HG03097 (cell line): ENCODE measurements at regions not wholly inside any gene's neighbourhood (a gene's known extent, or its start where the extent isn't known, plus 50 kb on each side); places are given as distances from the start of the nearest gene placed in this dataset.

Source experiments
- ATAC-seq: cut with Tn5 transposase; IDR thresholded peaks from one replicate; pipeline ENCODE4 v1.9.1; 2021; ENCODE audit not compliant: unreplicated experiment, low FRiP score

DNA sequence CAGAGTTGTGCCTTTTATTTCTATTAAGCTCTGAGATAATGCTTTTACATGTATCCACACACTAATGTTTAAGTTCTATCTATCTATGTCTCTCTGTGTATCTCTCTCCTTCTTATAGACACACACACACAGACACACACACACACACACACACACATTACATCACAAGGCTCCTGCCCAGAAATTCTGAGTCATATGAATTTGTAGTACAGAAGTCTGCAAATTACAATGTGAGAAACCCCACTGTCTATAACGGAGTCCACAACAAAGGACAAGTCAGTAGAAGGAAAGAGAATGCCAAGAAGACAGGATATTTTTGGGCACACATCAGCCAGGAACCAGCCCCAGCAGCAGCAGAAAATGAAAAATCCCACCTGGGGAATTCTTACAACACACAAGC is 142.4 kb downstream of the EN1 start:
- no peak for ATAC-seq

DNA sequence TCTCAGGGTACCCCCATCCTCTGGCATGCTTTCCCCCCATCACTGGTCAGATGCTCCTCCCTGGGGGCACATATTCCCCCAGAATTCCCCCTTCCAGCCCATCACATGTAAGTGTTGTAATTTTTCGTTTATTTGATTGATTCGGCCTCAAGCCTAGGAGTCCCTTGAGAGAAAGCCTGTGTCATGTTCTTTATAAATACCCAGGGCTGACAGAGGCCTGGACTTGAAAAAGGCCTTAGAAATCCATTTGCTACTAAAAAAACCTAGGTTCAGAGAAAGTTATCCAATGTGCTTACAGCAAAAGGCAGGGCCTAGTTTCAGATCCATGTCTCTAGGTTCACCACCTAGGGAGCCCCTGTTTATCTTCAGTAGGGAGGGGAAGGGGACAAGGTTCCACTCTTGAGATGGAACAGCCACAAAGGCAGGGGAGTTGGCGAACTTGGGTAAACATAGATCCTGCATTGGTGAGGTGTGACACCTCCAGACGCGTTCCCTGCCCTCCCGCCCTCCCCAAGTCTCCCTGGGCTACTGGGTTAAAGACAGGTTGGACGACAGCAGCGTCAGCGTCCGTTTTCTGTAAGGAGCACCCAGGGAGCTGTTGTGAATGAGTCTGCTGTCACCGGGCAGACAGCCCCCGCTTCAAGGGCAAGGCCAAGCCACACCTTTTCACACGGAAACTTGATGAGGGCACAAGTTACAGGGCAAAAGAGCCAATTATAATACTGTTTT is 147.8 kb downstream of the EN1 start:
- ATAC-seq: no peak

GRCh38 chr2:118698564-118698963 is 148.9 kb downstream of the EN1 start:
- no peak for ATAC-seq

DNA sequence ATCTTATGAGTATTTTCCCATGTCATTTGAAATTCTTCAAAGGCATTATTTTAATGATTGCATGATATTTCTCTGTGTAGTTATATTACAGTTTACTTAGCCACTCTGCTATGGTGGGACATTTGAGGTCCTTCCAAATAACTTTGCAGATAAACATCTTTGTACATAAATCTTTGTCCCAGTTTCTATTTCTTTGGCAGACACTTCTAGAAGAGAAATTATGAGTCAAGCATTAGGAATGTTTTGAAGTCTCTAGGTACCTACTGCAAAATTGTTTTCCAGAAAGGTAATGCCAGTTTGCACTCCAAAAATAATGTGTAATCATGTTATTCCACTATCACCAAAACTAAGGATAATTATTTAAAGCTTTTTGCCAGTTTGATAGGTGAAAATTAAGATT is 149.7 kb downstream of the EN1 start:
- no peak for ATAC-seq

DNA sequence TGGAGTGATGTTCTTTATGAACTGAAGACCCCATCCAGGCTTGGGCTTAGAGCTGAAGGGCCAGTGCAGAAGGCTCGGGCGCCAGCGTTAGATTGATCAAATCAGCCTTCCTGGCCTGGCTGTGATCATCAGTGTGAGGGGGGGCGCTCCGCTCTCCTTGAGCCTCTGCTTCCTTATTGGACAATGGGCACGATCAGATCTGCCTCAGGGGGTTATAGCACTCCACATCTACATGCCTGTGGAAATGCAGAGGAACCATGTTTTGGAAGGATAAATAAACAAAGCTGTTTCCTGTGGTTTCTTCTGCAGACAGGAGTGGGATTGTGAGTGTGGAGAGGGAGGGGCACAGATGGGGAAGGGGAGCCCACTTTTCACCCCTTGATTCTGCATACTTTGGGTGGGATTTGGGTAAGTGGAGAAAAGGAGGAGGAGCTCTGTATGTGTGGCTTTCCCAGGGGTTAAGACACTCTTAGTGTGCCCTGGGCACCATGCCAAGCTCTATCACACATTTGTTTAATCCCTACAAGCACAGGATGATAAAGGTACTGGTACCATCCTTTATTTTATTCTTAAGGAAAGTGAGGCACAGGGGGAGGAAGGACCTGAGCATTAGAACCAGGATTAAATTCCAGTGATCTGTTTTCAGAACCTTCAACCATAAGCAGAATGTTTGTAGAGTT is 150.5 kb downstream of the EN1 start:
- ATAC-seq: no peak

GRCh38 chr2:118693287-118693822 is 154.1 kb downstream of the EN1 start:
- no peak for ATAC-seq

GRCh38 chr2:118689874-118690273 is 157.6 kb downstream of the EN1 start:
- ATAC-seq: no peak

DNA sequence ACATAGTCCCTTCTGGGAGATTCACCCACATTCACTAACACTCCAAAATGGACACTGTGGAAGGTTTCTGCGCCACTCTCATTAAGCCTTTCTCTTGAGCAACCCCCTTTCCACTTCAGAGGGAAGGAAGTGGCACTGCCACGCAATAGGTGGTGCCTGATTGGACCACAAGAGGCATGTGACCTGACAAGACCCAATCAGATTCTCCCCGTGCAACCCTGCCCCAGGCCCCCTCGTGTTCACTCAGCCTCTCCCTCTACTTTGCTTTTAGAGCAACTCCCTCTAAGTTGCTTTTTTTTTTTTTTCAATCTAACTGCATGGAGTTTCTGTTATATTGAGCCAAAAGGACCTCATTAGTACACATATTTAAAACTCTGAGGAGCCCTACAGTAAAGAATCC is 158.0 kb downstream of the EN1 start:
- ATAC-seq: no peak

- no peak for ATAC-seq
Measured at GRCh38 chr2:118689033-118689432, 158.4 kb downstream of the EN1 start.

DNA sequence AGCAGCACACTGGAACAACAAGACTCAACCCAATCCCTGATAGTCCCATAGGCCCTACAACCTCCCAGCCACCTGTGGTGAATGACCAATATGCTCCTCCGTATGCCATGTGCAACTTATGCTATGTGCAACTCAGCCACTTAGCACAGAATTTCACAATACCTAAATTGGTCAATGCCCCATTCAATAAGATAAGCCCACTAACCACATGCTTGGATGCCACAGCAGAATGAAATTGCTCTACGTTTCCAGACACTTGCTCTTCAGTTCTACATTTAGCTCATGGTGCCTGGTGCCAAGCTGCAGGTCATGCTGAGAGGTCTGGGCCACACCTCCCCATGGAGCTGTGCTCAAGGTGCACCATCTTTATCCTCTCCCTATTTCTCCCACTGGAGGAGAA is 159.8 kb downstream of the EN1 start:
- no peak for ATAC-seq

- ATAC-seq: no peak
Measured at GRCh38 chr2:118687192-118687591, 160.3 kb downstream of the EN1 start.

GRCh38 chr2:118686346-118686745 is 161.1 kb downstream of the EN1 start:
- no peak for ATAC-seq

- ATAC-seq: no peak
Measured at GRCh38 chr2:118683460-118683859, 164.0 kb downstream of the EN1 start.

DNA sequence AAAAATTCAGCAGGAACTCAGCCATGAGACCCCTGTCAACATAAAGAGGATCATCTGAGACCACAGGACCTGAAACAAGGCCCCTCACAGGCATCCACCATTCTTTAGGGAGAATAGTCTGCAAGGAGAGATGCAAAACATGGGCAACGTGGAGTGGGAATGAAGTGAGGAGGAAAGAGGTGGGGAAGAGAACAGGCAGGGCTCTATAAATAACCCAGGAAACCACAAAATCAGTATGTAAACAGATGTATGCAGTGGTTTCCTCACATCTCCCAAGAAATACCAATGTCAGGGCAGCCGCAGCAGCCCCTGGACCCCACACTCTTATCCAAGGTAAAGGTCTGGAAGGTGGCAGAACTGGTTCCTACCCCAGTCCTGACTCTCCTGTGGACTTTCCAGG is 168.5 kb downstream of the EN1 start:
- ATAC-seq: no peak

DNA sequence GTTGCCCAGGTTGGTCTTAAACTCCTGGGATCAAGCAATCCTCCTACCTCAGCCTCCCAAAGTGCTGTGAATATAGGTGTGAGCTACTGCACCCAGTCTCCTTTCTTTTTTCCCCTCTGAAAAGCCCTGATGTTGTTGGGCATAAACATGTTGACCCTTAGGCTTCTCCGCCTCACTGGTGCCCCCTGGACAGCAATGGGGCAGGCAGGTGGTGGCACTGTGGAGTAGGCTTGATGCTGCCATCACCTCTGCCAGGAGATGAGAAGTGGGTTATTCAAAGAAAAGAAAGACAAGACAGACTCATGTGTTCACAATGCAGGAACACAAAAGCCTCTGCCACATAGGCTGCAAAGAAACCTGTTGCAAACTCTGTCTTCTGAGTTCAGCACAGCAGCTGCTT is 169.9 kb downstream of the EN1 start:
- no peak for ATAC-seq

DNA sequence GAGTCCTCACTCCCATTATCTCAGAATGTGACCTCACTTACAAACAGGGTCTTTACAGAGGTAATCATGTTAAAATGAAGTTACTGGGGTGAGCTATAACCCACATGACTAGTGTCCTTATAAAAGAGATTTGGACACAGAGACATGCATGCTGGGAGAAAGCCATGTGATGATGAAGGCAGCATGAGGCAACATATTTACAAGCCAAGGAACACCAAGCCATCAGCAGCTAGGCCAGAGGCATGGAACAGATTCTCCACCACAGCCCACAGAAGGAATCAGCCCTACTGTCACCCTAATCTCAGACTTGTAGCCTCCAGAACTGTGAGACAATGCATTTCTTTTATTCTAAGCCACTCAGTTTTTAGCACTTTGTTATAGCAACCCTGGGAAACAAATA is 171.9 kb downstream of the EN1 start:
- ATAC-seq: no peak

DNA sequence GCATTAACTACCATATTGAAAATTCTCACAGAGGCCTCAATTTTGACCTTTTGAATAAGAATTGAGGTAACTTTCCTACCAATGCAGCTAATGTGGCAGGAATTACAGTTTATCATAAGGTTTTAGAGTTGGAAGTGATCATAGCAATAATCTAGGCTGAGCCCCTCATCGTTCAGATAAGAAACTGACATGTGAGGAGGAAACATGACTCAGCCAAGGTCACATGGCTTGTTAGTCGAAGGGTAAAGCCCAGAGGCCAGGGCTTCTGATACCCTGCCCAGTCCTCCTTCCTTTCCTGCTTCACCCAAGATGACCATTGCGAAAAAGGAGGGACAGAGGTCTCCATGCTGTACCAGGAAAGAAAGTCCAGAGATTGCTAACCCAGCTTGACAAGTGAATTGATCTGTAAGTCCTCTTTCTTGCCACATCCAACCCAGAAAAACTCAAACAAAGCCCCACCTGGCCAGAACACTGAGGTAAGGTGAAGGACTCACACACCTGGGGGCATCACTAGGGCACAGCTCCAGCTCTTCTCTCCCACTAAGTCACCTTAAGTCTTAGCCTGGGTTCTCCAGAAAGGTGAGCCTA is 174.8 kb downstream of the EN1 start:
- no peak for ATAC-seq

- no peak for ATAC-seq
Measured at GRCh38 chr2:118671701-118672454, 175.6 kb downstream of the EN1 start.

- no peak for ATAC-seq
Measured at GRCh38 chr2:118670838-118671237, 176.6 kb downstream of the EN1 start.

- no peak for ATAC-seq
Measured at GRCh38 chr2:118670276-118670675, 177.2 kb downstream of the EN1 start.

DNA sequence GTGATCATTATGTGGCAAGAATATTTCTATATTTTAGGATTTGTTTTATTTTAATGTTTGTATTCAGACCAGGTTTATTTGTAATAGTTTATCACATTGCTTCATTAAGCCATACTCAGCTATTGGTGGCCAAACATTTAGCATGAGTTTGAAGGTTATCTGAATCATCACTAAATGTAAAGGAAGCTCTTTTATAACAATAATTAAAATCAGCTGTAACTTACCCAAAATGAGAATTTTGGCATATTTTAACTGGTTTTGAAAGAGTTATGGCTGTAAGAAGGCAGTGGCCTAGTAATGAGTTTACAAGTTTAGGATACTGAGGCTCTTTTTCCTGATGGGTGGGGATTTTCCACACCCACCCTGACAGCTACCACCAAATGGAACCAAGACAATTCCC is 177.8 kb downstream of the EN1 start:
- ATAC-seq: no peak
